ENCODE measurements at regions not wholly inside any gene's neighbourhood (a gene's known extent, or its start where the extent isn't known, plus 50 kb on each side); places are given as distances from the start of the nearest gene placed in this dataset.
"Not testable (repeated sequence)": the region's sequence is repeated elsewhere in the genome, so short reads cannot be mapped to it uniquely, and the experiment has no call there.

DNA sequence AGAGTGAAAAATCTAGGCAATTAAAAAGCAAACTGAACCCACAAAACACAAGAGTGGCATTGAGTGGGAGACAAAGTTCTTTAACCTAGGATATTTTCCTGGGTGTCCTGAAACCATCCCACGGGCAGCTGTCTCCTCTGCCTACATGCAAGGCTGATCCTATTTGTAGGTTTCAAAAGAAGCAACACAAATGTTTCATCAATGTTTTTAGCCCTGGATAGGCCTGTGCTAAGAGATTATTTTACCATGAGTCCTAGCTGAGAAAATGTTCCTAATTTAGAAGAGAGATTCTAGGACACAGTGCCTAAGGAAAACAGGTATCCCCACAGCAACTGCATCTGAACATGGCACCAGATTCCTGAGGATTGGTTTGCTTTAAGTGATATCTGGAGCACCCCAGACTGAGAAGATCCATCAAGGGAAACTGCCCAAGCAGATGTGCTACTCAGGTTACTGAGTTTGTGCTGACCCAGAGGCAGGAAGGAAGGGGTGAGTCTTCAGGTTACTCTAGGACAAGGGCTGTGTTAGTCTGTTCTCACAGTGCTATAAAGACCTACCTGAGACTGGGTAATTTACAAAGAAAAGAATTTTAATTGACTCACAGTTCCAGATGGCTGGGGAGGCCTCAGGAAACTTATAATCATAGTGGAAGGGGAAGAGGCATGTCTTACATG, 111.6 kb upstream of the UST start:
- Mint-ChIP-seq H3K36me3 (peaks cover 0 to 9% of the 10 kb centered on the region in 2 donors), H3K9me3 (peaks cover 0 to 7% (median 0%) of the 10 kb centered on the region in 7 donors), H3K27ac (peak overlapping the region in 3 of 6 donors; percentile 9 to 53 (median 42)), H3K4me3 (no peak overlapping the region), H3K4me1 (peaks cover 8 to 26% (median 11%) of the 10 kb centered on the region in 3 donors), H3K27me3 (no peaks in the 10 kb centered on the region)
- no peak for ATAC-seq (ENCODE audit: low read depth in 2 of 2)
- DNase-seq, result no peak

GRCh38 chr6:148641836-148642235, 105.0 kb upstream of the UST start:
- not testable (repeated sequence) for ATAC-seq (ENCODE audit: low read depth in 2 of 2); H3K9me3 Mint-ChIP-seq; DNase-seq; H3K4me3 Mint-ChIP-seq; H3K36me3 Mint-ChIP-seq; H3K27me3 Mint-ChIP-seq; H3K27ac Mint-ChIP-seq
- H3K4me1 Mint-ChIP-seq, result peaks cover 6 to 17% (median 8%) of the 10 kb centered on the region in 3 donors

DNA sequence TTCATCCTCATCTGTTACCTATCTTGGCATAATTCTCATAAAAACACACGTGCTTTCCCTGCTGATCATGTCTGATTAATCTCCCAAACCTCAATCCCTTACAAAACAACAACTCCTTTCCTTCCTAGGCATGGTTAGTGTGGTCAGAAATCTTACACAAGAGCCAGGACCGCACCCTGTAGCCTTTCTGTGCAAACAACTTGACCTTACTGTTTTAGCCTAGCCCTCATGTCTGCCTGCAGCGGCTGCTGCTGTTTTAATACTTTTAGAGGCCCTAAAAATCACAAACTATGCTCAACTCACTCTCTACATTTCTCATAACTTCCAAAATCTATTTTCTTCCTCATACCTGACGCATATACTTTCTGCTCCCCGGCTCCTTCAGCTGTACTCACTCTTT, 103.6 kb upstream of the UST start:
- not testable (repeated sequence) for DNase-seq; H3K27me3 Mint-ChIP-seq; H3K36me3 Mint-ChIP-seq; ATAC-seq (ENCODE audit: low read depth in 2 of 2); H3K4me3 Mint-ChIP-seq; H3K9me3 Mint-ChIP-seq
- H3K4me1 Mint-ChIP-seq, result peaks cover 3 to 14% (median 6%) of the 10 kb centered on the region in 3 donors
- H3K27ac Mint-ChIP-seq, result peak overlapping the region in 1 of 6 donors; percentile 78

- H3K9me3 Mint-ChIP-seq; DNase-seq; H3K36me3 Mint-ChIP-seq; H3K27me3 Mint-ChIP-seq; H3K27ac Mint-ChIP-seq; ATAC-seq (ENCODE audit: low read depth in 2 of 2); H3K4me3 Mint-ChIP-seq: not testable (repeated sequence)
- H3K4me1 Mint-ChIP-seq, result peaks cover 16 to 28% (median 23%) of the 10 kb centered on the region in 3 donors
Measured at GRCh38 chr6:148645049-148645448, 101.8 kb upstream of the UST start.

DNA sequence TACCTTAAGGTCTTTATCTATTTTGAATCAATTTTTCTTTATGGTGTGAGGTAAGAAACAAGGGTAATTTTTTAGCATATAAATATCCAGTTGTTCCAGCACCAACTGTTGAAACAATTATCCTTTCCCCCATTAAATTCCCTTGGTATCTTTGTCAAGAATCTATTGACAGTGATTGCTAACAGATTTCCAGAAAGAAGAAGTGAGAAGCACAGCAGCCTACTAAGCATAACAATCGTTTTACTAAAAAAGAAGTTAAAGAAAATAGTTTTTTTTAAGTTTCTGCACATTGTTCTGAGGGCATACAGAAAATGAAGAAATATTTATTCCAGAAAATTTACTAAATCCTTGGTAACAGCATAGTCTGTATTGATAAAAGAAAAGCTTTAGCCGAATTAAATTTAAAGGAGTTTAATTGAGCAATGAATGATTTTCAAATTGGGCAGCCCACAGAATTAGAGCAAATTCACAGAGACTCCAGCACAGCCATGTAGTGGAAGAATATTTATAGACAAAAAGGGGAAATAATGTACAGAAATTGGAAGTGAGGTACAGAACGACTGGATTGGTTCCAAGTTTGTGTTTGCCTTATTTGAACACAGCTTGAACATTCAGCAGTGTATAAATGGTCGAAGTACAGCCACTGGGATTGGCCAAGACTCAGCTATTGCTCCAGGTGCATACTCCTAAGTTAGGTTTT, 97.9 kb upstream of the UST start:
- Mint-ChIP-seq H3K36me3 (peaks cover 0 to 7% of the 10 kb centered on the region in 2 donors), H3K9me3 (peaks cover 0 to 7% (median 4%) of the 10 kb centered on the region in 7 donors), H3K4me3 (peak overlapping the region; percentile 25 to 93 (median 84)), H3K4me1 (peaks cover 20 to 35% (median 23%) of the 10 kb centered on the region in 3 donors), H3K27me3 (no peaks in the 10 kb centered on the region), H3K27ac (peak overlapping the region in 3 of 6 donors; percentile 0 to 46 (median 14))
- DNase-seq, result no peak
- ATAC-seq (ENCODE audit: low read depth in 2 of 2), result peak in 1 of 2 donors; percentile 50

GRCh38 chr6:148649454-148649963, 97.3 kb upstream of the UST start:
- H3K4me3 Mint-ChIP-seq, result peak overlapping the region; percentile 56 to 93 (median 84)

GRCh38 chr6:148650941-148651505, 95.8 kb upstream of the UST start:
- no peak overlapping the region for H3K27ac Mint-ChIP-seq
- ATAC-seq (ENCODE audit: low read depth in 2 of 2) (no peak), DNase-seq (no peak)
- no peaks in the 10 kb centered on the region for H3K27me3 Mint-ChIP-seq
- peak overlapping the region in 1 of 8 donors; percentile 10 for H3K4me3 Mint-ChIP-seq
- peaks cover 0 to 7% (median 4%) of the 10 kb centered on the region in 7 donors for H3K9me3 Mint-ChIP-seq
- peaks cover 0 to 7% of the 10 kb centered on the region in 2 donors for H3K36me3 Mint-ChIP-seq
- H3K4me1 Mint-ChIP-seq, result peaks cover 20 to 39% (median 23%) of the 10 kb centered on the region in 3 donors

More at GRCh38 chr6:148649454-148649963, 97.3 kb upstream of the UST start:
- DNase-seq, result no peak
- ATAC-seq (ENCODE audit: low read depth in 2 of 2), result peak; percentile 76 to 91
- no peaks in the 10 kb centered on the region for H3K27me3 Mint-ChIP-seq
- peaks cover 0 to 7% (median 4%) of the 10 kb centered on the region in 7 donors for H3K9me3 Mint-ChIP-seq
- peaks cover 20 to 35% (median 23%) of the 10 kb centered on the region in 3 donors for H3K4me1 Mint-ChIP-seq
- peak overlapping the region in 3 of 6 donors; percentile 14 to 73 (median 71) for H3K27ac Mint-ChIP-seq
- H3K36me3 Mint-ChIP-seq, result peaks cover 0 to 7% of the 10 kb centered on the region in 2 donors

GRCh38 chr6:148652205-148652604, 94.6 kb upstream of the UST start:
- Mint-ChIP-seq H3K27me3 (no peaks in the 10 kb centered on the region), H3K36me3 (peaks cover 5 to 7% of the 10 kb centered on the region in 2 donors), H3K27ac (no peak overlapping the region), H3K4me1 (peaks cover 29 to 46% (median 31%) of the 10 kb centered on the region in 3 donors), H3K9me3 (peaks cover 0 to 8% (median 6%) of the 10 kb centered on the region in 7 donors), H3K4me3 (no peak overlapping the region)
- no peak for DNase-seq
- no peak for ATAC-seq (ENCODE audit: low read depth in 2 of 2)

DNA sequence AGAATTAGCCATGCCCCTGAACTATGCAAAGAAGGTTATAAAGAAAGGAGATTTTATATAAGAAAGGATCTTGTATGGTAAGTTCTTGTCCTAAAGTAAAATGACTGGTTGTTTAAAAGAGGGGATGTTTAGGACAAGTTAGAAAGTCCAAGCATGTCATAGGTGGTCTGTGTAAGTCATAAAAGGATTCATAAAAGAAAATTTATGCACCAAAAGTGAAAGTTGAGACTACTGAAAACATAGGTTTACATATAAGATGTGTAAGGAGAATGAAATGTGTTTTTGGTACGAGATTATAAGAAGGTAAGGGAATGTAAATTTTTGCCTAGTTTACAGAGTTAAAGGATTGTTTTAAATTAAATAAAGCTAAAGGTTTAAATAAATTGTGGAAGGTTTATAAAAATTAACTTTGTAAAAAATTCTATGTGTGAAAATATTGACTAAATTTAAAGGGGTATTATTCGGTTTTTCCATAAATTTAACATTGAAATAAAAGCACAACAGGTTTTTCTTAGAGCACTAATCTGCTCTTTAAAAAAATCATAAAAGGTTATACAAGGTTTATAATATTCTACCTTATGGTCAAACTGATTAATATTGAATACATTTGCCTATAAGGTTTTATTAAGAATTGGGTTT, 93.6 kb upstream of the UST start:
- H3K36me3 Mint-ChIP-seq, result peaks cover 7% of the 10 kb centered on the region in 2 donors
- H3K9me3 Mint-ChIP-seq, result peaks cover 0 to 9% (median 7%) of the 10 kb centered on the region in 7 donors
- ATAC-seq (ENCODE audit: low read depth in 2 of 2) (no peak), DNase-seq (no peak)
- peak overlapping the region in 1 of 6 donors; percentile 76 for H3K27ac Mint-ChIP-seq
- no peak overlapping the region for H3K4me3 Mint-ChIP-seq
- peaks cover 26 to 50% (median 29%) of the 10 kb centered on the region in 3 donors for H3K4me1 Mint-ChIP-seq
- no peaks in the 10 kb centered on the region for H3K27me3 Mint-ChIP-seq

GRCh38 chr6:148657048-148657447, 89.8 kb upstream of the UST start:
- H3K27me3 Mint-ChIP-seq, result no peaks in the 10 kb centered on the region
- peaks cover 5 to 31% (median 15%) of the 10 kb centered on the region in 7 donors for H3K9me3 Mint-ChIP-seq
- H3K36me3 Mint-ChIP-seq, result peaks cover 14 to 16% of the 10 kb centered on the region in 2 donors
- H3K27ac Mint-ChIP-seq, result peak overlapping the region in 3 of 6 donors; percentile 39 to 81 (median 76)
- peaks cover 9 to 26% (median 12%) of the 10 kb centered on the region in 3 donors for H3K4me1 Mint-ChIP-seq
- DNase-seq (peak; percentile 39), ATAC-seq (ENCODE audit: low read depth in 2 of 2) (peak; percentile 98 to 100)
- peak overlapping the region in 6 of 8 donors; percentile 27 to 64 (median 38) for H3K4me3 Mint-ChIP-seq

DNA sequence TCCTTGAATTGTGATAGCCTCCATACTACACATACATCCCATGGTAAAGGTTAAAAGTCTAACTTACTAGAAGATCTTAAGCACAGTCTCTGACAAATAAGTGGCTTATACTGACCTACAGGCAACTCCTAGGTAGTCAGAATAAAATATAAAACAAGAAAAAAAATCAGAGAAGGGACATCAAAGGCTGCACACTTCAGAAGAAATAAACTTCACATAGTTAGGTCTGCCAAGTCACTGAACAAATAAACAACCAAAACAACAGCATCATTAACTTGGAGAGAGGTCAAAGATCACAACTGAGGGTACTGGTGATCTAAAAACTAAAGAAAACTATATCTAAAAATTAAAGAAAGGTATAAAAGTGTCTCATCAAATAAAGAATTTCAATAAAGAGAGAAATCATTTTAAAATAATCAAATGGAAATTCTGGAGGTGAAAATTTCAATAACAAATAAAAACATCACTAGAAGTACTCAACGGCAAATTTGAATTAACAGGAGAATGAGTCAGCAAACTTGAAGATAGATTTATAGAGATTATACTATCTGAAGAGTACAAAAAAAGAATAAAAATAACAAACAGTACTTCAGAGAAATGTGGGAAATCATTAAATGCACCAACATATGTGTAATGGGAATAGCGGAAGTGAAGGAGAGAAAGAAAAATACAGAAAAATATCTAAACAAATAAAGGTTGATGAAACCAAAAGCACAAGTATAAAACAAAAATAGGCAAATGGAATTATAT, 88.0 kb upstream of the UST start:
- Mint-ChIP-seq H3K4me1 (peaks cover 15 to 31% (median 16%) of the 10 kb centered on the region in 3 donors), H3K27me3 (no peaks in the 10 kb centered on the region), H3K36me3 (peaks cover 7 to 16% of the 10 kb centered on the region in 2 donors), H3K9me3 (peaks cover 5 to 24% (median 10%) of the 10 kb centered on the region in 7 donors), H3K27ac (no peak overlapping the region), H3K4me3 (peak overlapping the region in 1 of 8 donors; percentile 27)
- DNase-seq (no peak), ATAC-seq (ENCODE audit: low read depth in 2 of 2) (no peak)

DNA sequence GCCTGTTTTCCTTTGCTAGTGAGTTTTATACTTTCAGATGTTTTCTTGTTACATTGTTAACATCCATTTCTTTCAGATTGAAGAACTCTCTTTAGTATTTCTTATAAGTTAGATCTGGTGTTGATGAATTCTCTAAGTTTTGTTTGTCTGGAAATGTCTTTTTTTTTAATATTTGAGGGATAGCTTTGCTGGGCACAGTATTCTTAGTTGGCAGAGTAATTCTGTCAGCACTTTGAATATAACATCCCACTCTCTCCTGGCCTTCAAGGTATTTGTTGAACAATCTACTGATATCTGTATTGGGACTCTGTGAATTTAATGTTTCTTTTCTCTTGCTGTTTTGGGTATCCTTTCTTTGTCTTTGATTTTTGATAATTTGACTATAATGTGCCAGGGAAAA, 79.4 kb upstream of the UST start:
- peaks cover 13 to 66% (median 60%) of the 10 kb centered on the region in 7 donors for H3K9me3 Mint-ChIP-seq
- no peak for DNase-seq
- H3K4me1 Mint-ChIP-seq, result peaks cover 10 to 34% (median 25%) of the 10 kb centered on the region in 3 donors
- H3K27me3 Mint-ChIP-seq, result no peaks in the 10 kb centered on the region
- peaks cover 13 to 28% of the 10 kb centered on the region in 2 donors for H3K36me3 Mint-ChIP-seq
- ATAC-seq (ENCODE audit: low read depth in 2 of 2), result no peak
- no peak overlapping the region for H3K4me3 Mint-ChIP-seq
- H3K27ac Mint-ChIP-seq, result no peak overlapping the region

Measured in naive B cell (primary cell).